ENCODE measurements at regions not wholly inside any gene's neighbourhood (a gene's known extent, or its start where the extent isn't known, plus 50 kb on each side); places are given as distances from the start of the nearest gene placed in this dataset.
"Not testable (repeated sequence)": the region's sequence is repeated elsewhere in the genome, so short reads cannot be mapped to it uniquely, and the experiment has no call there.

DNA sequence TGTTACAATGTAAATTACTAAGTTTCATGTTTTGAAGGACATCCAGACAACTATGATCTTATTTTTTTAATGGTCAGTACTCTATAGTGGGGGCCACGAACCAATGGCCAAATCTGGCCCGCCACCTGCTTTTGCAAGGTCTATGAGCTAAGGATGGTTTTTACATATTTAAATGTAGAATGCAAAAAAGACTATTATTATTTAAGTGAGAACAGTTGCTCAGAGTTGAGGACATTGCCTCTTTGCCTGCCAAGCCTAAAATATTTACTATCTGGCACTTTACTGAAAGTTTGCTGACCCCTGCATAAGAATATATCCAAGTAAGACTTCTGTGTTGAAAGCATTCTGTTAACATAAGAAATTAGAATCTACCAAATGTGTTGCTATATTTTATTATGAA is 163.7 kb upstream of the MDFIC2 start:
- no peak for DNase-seq
- H3K27me3 ChIP-seq, result no peaks in the 10 kb centered on the region; the same call in 1 of the 2 replicates
- TF ChIP-seq, protein P1, sequence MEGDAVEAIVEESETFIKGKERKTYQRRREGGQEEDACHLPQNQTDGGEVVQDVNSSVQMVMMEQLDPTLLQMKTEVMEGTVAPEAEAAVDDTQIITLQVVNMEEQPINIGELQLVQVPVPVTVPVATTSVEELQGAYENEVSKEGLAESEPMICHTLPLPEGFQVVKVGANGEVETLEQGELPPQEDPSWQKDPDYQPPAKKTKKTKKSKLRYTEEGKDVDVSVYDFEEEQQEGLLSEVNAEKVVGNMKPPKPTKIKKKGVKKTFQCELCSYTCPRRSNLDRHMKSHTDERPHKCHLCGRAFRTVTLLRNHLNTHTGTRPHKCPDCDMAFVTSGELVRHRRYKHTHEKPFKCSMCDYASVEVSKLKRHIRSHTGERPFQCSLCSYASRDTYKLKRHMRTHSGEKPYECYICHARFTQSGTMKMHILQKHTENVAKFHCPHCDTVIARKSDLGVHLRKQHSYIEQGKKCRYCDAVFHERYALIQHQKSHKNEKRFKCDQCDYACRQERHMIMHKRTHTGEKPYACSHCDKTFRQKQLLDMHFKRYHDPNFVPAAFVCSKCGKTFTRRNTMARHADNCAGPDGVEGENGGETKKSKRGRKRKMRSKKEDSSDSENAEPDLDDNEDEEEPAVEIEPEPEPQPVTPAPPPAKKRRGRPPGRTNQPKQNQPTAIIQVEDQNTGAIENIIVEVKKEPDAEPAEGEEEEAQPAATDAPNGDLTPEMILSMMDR (IDR thresholded peaks at IDR 0.05; ENCODE audit: low read depth, low read length), result no peak

DNA sequence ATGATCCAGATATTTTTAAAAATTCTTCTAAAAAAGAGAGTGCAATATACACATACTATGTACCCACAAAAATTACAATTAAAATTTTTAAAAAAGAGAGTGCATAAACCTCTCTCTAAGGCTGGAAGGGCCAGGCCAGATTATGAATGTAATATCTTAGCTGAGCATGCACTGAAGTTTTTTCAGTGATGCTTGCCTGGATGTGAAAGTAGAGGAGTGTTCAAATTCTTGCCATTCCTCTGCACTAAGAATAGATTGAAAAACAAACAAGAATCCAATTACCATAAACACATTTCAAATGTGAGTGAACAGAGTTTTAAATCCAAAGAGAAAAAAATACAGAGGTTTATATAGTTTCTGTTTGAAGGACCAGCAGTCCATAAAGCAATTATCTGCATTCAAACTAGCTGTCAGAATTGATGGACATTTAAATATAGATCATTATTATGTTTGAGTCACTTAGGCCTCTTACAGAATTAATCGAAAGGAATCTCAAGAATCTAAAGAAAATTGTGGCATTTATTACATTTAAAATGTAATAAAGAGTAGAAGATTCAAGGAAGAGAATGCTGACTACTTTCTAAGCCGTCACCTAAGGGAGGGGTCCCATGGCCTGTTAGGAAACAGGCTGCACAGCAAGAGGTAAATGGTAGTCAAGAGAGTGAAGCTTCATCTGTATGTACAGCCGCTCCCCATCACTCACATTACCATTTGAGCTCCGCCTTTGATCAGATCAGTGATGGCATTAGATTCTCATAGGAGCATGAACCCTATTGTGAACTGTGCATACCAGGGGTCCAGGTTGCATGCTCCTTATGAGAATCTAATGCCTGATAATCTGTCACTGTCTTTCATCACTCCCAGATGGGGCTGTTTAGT is 159.3 kb upstream of the MDFIC2 start:
- Histone ChIP-seq H3K4me1 (no peaks in the 10 kb centered on the region), H3K9me3 (no peaks in the 10 kb centered on the region), H3K4me3 (ENCODE audit: low read depth, low read length) (no peak overlapping the region), H3K36me3 (no peaks in the 10 kb centered on the region), H3K27me3 (no peaks in the 10 kb centered on the region)
- TF ChIP-seq, protein P1 (IDR thresholded peaks at IDR 0.05; ENCODE audit: low read depth, low read length), result no peak
- DNase-seq, result no peak

More for the DNA sequence above, 163.7 kb upstream of the MDFIC2 start:
- no peaks in the 10 kb centered on the region for H3K9me3 ChIP-seq
- H3K36me3 ChIP-seq, result no peaks in the 10 kb centered on the region
- H3K4me1 ChIP-seq, result no peaks in the 10 kb centered on the region
- no peak overlapping the region for H3K4me3 ChIP-seq (ENCODE audit: low read depth, low read length)

DNA sequence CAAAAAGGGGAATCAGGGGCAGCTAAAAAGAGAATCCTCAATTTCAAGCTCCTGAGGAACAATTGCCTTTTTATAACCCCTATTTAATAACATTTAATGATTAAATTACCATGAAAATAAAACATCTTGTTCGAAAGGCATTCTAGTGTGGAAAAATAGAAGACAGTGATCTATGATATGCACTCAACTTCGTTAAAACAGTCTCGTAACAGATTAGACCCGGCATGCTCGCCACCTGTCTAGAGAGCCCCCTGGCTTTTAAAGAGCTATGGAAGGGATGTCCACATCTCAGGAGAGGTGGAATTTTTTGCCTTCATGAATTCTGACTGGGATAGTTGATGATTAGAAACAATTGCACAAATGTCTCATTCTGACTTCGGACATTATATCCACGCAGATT is 153.7 kb upstream of the MDFIC2 start:
- Histone ChIP-seq H3K4me3 (ENCODE audit: low read depth, low read length) (no peak overlapping the region), H3K4me1 (no peaks in the 10 kb centered on the region), H3K9me3 (no peaks in the 10 kb centered on the region), H3K36me3 (no peaks in the 10 kb centered on the region), H3K27me3 (no peaks in the 10 kb centered on the region)
- no peak for DNase-seq
- TF ChIP-seq, protein P1 (IDR thresholded peaks at IDR 0.05; ENCODE audit: low read depth, low read length), result no peak

DNA sequence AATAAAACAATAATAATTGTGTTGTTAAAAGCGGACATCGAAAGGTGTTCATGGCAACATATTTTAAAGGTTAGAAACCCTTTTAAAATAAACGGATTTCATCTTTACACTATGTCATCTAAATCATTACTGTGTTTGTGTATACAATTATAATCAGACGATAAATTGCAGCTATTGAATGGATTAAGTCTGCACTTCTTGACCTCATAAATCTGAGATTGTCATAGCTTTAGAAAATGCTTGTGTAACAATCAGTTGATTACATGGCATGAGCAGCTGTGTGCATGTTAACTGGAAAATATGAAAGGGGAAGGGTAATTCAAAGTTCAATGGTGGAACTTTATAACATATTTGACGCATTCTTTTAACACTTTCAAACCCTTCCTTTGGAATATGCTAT is 152.4 kb upstream of the MDFIC2 start:
- TF ChIP-seq, protein P1 (IDR thresholded peaks at IDR 0.05; ENCODE audit: low read depth, low read length), result no peak
- H3K4me3 ChIP-seq (ENCODE audit: low read depth, low read length), result no peak overlapping the region
- no peaks in the 10 kb centered on the region for H3K36me3 ChIP-seq
- no peaks in the 10 kb centered on the region for H3K27me3 ChIP-seq
- no peak for DNase-seq
- no peaks in the 10 kb centered on the region for H3K4me1 ChIP-seq
- no peaks in the 10 kb centered on the region for H3K9me3 ChIP-seq

DNA sequence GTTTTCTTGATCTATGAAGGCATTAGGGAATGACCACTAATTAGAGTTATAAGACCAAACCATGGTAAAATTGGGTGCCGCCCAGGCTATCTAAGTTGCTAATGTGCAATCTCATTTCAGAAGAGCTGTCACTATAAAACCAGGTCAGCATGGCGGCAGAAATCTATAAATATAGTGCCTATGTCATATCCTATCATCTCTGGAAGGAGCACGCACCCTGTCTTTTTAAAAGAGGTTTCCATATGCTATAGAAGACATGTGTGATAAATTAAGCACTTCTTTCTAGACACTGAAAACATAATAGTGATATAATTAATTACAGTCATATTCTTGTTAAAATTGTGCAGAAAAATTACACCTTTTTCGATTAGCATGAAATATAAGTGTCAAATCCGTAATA is 152.0 kb upstream of the MDFIC2 start:
- no peak for DNase-seq
- Histone ChIP-seq H3K27me3 (no peaks in the 10 kb centered on the region), H3K4me1 (no peaks in the 10 kb centered on the region), H3K9me3 (no peaks in the 10 kb centered on the region), H3K4me3 (ENCODE audit: low read depth, low read length) (no peak overlapping the region), H3K36me3 (no peaks in the 10 kb centered on the region)
- TF ChIP-seq, protein P1 (IDR thresholded peaks at IDR 0.05; ENCODE audit: low read depth, low read length), result no peak

DNA sequence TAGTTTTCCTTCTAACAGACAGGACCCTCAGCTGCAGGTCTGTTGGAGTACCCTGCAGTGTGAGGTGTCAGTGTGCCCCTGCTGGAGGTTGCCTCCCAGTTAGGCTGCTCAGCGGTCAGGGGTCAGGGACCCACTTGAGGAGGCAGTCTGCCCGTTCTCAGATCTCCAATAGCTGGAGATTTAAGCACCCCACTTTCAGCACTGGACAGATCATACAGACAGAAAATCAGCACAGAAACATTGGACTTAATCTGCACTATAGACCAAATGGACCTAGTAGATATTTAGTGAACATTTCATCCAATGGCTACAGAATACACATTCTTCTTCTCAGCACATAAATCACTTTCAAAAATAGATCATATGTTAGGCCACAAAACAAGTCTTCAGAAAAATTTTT is 137.8 kb upstream of the MDFIC2 start:
- not testable (repeated sequence) for H3K4me3 ChIP-seq (ENCODE audit: low read depth, low read length); H3K4me1 ChIP-seq; H3K36me3 ChIP-seq; H3K27me3 ChIP-seq; DNase-seq; H3K9me3 ChIP-seq

DNA sequence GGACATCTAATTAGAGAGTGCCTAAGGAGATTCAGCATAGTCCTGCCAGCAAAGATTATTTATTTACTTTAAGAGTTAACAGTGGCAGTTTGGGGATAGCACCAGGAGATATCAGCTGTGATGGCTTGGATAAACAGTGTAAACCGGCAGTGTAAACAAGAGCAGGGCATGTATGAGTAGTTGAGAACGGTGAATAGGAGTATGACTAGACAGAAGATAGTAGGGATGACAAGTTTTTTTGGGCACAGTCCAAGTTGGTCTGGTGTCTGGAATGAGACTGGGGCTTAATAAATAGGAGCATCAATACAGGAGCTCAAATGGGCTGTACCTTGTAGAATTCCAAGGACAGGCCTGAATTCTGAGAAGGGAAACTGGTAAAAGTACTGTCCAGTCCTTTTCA is 123.0 kb upstream of the MDFIC2 start:
- DNase-seq; H3K36me3 ChIP-seq; H3K4me3 ChIP-seq (ENCODE audit: low read depth, low read length); H3K4me1 ChIP-seq; H3K27me3 ChIP-seq; H3K9me3 ChIP-seq: not testable (repeated sequence)

Data from BE2C (cell line).